ENCODE measurements at regions not wholly inside any gene's neighbourhood (a gene's known extent, or its start where the extent isn't known, plus 50 kb on each side); places are given as distances from the start of the nearest gene placed in this dataset.

DNA sequence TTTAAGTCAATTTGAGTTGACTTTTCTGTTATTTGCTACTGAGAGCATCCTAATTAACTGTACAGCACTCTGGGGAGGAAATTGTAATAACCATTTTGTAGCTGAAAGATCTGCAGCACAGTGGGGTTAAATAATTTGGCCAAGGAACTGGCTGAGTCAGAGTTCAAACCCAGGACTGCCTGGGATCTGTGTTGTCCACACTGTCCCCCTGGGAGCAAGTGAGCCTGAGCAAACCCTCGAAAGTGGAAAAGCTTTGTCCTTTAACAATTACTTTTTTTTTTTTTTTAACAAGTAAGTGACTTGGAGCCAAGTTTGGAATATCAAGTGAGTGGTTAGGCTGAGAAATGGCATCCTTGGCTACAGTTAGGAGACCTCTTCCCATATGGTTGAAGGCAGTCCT lies 247.2 kb upstream of the CCDC196 start:
- WGBS (ENCODE audit: low lambda C conversion rate, missing lambda C conversion rate) = 68% methylated on average over 1 of the region's 1 CpG

DNA sequence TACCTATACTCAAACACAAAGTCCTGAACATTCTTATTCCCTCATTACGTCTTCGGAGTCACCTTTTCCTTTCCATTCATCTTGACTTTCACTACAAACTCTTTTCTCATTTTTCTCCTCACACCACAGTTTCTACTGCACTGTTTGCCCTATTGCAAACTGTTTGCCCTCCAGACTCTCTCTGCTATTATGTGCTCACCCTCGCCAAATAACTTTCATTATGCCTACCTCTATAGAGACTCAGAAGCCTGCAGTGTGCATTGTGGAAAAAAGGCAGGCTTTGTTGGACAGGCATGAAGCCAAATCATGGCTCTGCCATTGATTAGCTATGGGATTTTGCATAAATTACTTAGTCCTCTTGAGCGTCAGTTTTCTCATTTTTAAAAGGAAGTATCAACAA lies 246.6 kb upstream of the CCDC196 start:
- Histone ChIP-seq H4K20me1 (ENCODE audit: insufficient read depth, poor library complexity, severe bottlenecking) (no peaks in the 10 kb centered on the region), H3K4me3 (no peak overlapping the region), H3K27me3 (no peaks in the 10 kb centered on the region), H3K9me3 (ENCODE audit: low read depth) (no peaks in the 10 kb centered on the region), H3K4me1 (ENCODE audit: insufficient read depth) (no peaks in the 10 kb centered on the region), H3K9me2 (replicated peaks; ENCODE audit: insufficient read depth) (no peaks in the 10 kb centered on the region), H3K36me3 (replicated peaks; ENCODE audit: insufficient read depth, low read depth) (no peaks in the 10 kb centered on the region), H3K27ac (no peak overlapping the region), H3K4me2 (no peak overlapping the region), H2AFZ (no peak overlapping the region), H3K79me2 (no peaks in the 10 kb centered on the region)
- DNase-seq (ENCODE audit: low spot score) = no peak
- TF ChIP-seq, protein P1, sequence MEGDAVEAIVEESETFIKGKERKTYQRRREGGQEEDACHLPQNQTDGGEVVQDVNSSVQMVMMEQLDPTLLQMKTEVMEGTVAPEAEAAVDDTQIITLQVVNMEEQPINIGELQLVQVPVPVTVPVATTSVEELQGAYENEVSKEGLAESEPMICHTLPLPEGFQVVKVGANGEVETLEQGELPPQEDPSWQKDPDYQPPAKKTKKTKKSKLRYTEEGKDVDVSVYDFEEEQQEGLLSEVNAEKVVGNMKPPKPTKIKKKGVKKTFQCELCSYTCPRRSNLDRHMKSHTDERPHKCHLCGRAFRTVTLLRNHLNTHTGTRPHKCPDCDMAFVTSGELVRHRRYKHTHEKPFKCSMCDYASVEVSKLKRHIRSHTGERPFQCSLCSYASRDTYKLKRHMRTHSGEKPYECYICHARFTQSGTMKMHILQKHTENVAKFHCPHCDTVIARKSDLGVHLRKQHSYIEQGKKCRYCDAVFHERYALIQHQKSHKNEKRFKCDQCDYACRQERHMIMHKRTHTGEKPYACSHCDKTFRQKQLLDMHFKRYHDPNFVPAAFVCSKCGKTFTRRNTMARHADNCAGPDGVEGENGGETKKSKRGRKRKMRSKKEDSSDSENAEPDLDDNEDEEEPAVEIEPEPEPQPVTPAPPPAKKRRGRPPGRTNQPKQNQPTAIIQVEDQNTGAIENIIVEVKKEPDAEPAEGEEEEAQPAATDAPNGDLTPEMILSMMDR (IDR thresholded peaks at IDR 0.05; ENCODE audit: poor library complexity) = no peak
- TF ChIP-seq EZH2 (IDR thresholded peaks at IDR 0.05; ENCODE audit: borderline replicate concordance) (no peak), EZH2phosphoT487 (IDR thresholded peaks at IDR 0.05; ENCODE audit: low read depth, severe bottlenecking, unreplicated experiment) (no peak)
- WGBS (ENCODE audit: low lambda C conversion rate, missing lambda C conversion rate) = 91% methylated on average over 4 of the region's 4 CpGs

More for the DNA sequence above, 247.2 kb upstream of the CCDC196 start:
- Histone ChIP-seq H4K20me1 (ENCODE audit: insufficient read depth, poor library complexity, severe bottlenecking) (no peaks in the 10 kb centered on the region), H3K27ac (no peak overlapping the region), H3K9me3 (ENCODE audit: low read depth) (no peaks in the 10 kb centered on the region), H3K9me2 (replicated peaks; ENCODE audit: insufficient read depth) (no peaks in the 10 kb centered on the region), H3K27me3 (no peaks in the 10 kb centered on the region), H2AFZ (no peak overlapping the region), H3K4me2 (no peak overlapping the region), H3K36me3 (replicated peaks; ENCODE audit: insufficient read depth, low read depth) (no peaks in the 10 kb centered on the region), H3K79me2 (no peaks in the 10 kb centered on the region), H3K4me3 (no peak overlapping the region), H3K4me1 (ENCODE audit: insufficient read depth) (no peaks in the 10 kb centered on the region)
- TF ChIP-seq, protein P1 (IDR thresholded peaks at IDR 0.05; ENCODE audit: poor library complexity) = no peak
- TF ChIP-seq EZH2phosphoT487 (IDR thresholded peaks at IDR 0.05; ENCODE audit: low read depth, severe bottlenecking, unreplicated experiment) (no peak), EZH2 (IDR thresholded peaks at IDR 0.05; ENCODE audit: borderline replicate concordance) (no peak)
- no peak for DNase-seq (ENCODE audit: low spot score)

DNA sequence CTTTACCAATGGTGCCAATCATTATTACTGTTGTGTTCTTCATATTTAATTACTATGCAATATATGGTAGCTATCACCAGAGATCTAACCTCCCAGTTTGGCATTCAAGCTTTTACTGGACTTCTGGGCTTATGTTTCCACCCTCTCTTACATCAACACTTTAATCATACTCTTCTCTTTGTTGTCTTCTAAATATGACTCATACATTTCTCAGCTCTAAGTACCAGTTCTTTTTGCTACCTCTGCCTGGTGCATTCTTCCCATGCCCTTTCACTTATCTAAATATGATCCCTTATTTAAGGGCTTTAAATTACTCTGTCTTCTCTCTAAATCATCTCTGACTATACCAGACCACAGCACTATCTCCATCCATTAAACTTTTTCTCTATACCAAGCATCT lies 246.1 kb upstream of the CCDC196 start:
- DNase-seq (ENCODE audit: low spot score) = no peak
- Histone ChIP-seq H3K79me2 (no peaks in the 10 kb centered on the region), H3K9me2 (replicated peaks; ENCODE audit: insufficient read depth) (no peaks in the 10 kb centered on the region), H4K20me1 (ENCODE audit: insufficient read depth, poor library complexity, severe bottlenecking) (no peaks in the 10 kb centered on the region), H3K4me3 (no peak overlapping the region), H2AFZ (no peak overlapping the region), H3K27ac (no peak overlapping the region), H3K4me2 (no peak overlapping the region), H3K4me1 (ENCODE audit: insufficient read depth) (no peaks in the 10 kb centered on the region), H3K36me3 (replicated peaks; ENCODE audit: insufficient read depth, low read depth) (no peaks in the 10 kb centered on the region), H3K27me3 (no peaks in the 10 kb centered on the region), H3K9me3 (ENCODE audit: low read depth) (no peaks in the 10 kb centered on the region)
- TF ChIP-seq, protein P1 (IDR thresholded peaks at IDR 0.05; ENCODE audit: poor library complexity) = no peak
- TF ChIP-seq EZH2phosphoT487 (IDR thresholded peaks at IDR 0.05; ENCODE audit: low read depth, severe bottlenecking, unreplicated experiment) = no peak
- no peak for TF ChIP-seq EZH2 (IDR thresholded peaks at IDR 0.05; ENCODE audit: borderline replicate concordance)

DNA sequence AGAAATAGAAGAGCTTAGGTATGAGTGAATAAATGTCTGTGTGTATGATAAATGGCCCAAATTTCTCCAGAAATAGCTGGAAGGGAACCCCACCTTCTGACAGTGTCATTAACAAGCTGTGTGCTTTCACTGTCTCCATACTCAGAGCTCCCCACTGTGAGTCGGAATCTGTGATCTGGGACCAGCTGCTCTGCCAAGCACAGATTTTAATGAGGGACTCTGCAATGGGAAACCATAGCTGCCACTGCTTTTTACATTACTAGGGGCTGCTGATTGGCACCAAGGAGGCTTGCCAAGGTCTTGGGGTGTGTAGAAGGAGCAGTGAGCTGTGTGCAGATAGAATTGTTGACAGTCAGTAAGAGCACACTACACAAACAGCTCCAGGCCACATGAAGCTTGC lies 244.2 kb upstream of the CCDC196 start:
- Histone ChIP-seq H3K9me3 (ENCODE audit: low read depth) (no peaks in the 10 kb centered on the region), H3K36me3 (replicated peaks; ENCODE audit: insufficient read depth, low read depth) (no peaks in the 10 kb centered on the region), H3K27ac (no peak overlapping the region), H3K4me3 (no peak overlapping the region), H4K20me1 (ENCODE audit: insufficient read depth, poor library complexity, severe bottlenecking) (no peaks in the 10 kb centered on the region), H3K4me1 (ENCODE audit: insufficient read depth) (no peaks in the 10 kb centered on the region), H3K4me2 (no peak overlapping the region), H3K9me2 (replicated peaks; ENCODE audit: insufficient read depth) (no peaks in the 10 kb centered on the region), H2AFZ (no peak overlapping the region), H3K27me3 (no peaks in the 10 kb centered on the region), H3K79me2 (no peaks in the 10 kb centered on the region)
- 81% methylated on average over 1 of the region's 1 CpG for WGBS (ENCODE audit: low lambda C conversion rate, missing lambda C conversion rate)
- no peak for DNase-seq (ENCODE audit: low spot score)
- TF ChIP-seq, protein P1 (IDR thresholded peaks at IDR 0.05; ENCODE audit: poor library complexity) = no peak
- TF ChIP-seq EZH2phosphoT487 (IDR thresholded peaks at IDR 0.05; ENCODE audit: low read depth, severe bottlenecking, unreplicated experiment) (no peak), EZH2 (IDR thresholded peaks at IDR 0.05; ENCODE audit: borderline replicate concordance) (no peak)

Measured in hepatocyte (in vitro differentiated cells).